ENCODE measurements at regions not wholly inside any gene's neighbourhood (a gene's known extent, or its start where the extent isn't known, plus 50 kb on each side); places are given as distances from the start of the nearest gene placed in this dataset.

GRCh38 chr5:112063191-112063590 is 306.2 kb upstream of the NREP start:
- TF ChIP-seq, protein P1, sequence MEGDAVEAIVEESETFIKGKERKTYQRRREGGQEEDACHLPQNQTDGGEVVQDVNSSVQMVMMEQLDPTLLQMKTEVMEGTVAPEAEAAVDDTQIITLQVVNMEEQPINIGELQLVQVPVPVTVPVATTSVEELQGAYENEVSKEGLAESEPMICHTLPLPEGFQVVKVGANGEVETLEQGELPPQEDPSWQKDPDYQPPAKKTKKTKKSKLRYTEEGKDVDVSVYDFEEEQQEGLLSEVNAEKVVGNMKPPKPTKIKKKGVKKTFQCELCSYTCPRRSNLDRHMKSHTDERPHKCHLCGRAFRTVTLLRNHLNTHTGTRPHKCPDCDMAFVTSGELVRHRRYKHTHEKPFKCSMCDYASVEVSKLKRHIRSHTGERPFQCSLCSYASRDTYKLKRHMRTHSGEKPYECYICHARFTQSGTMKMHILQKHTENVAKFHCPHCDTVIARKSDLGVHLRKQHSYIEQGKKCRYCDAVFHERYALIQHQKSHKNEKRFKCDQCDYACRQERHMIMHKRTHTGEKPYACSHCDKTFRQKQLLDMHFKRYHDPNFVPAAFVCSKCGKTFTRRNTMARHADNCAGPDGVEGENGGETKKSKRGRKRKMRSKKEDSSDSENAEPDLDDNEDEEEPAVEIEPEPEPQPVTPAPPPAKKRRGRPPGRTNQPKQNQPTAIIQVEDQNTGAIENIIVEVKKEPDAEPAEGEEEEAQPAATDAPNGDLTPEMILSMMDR (IDR thresholded peaks at IDR 0.05): no peak
- no peak for TF ChIP-seq POLR2A (IDR thresholded peaks at IDR 0.05)

Measured in esophagus squamous epithelium (tissue), 4 donors.